ENCODE measurements at regions not wholly inside any gene's neighbourhood (a gene's known extent, or its start where the extent isn't known, plus 50 kb on each side); places are given as distances from the start of the nearest gene placed in this dataset.

DNA sequence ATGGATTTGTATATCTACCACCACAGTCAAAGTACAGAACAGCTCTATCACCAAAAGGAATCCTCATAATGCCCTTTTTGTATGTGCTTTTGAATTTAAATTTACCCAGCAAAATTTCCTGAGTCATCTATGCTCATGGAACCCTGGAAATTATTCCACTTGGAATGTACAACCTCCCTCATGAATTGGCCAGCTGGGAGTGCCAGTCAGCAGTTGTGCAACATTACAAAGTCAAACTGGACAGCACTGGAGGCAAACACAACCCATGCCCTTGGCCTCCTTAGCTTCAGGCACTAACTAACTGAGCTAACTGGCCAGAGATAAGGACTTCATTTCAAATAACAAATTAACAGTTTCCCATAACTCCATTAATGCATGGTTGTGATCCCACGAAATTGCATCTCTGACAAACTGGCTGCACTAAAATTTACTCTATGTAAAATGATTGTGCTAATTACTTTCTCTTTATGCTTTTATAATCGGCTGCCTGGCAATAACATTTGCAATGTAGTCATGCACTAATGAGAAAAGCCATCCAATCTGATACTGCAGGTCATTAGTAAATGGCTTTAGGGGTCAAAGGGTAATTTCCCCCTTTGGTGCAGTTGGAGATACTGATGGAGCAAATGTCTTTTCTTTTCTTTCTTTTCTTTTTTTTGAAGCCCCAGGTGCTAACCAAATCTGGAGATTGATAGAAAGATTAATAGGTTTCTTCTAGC lies 270.5 kb downstream of the ACTR3 start (continued):
- no peak for TF ChIP-seq ELK4 (CRISPR knock-in tag; IDR thresholded peaks at IDR 0.05; ENCODE audit: borderline replicate concordance)
- TF ChIP-seq ZFX (CRISPR knock-in tag; IDR thresholded peaks at IDR 0.05; ENCODE audit: low read depth): no peak
- no peak for TF ChIP-seq JUNB (CRISPR knock-in tag; IDR thresholded peaks at IDR 0.05; ENCODE audit: borderline replicate concordance)
- no peak for TF ChIP-seq GLI4 (CRISPR knock-in tag; IDR thresholded peaks at IDR 0.05; ENCODE audit: borderline replicate concordance)
- TF ChIP-seq IKZF1 (IDR thresholded peaks at IDR 0.05): no peak
- TF ChIP-seq JDP2 (CRISPR knock-in tag; IDR thresholded peaks at IDR 0.05; ENCODE audit: borderline replicate concordance): no peak
- TF ChIP-seq ZNF788 (CRISPR knock-in tag; IDR thresholded peaks at IDR 0.05; ENCODE audit: borderline replicate concordance): peak; percentile 32; the same call in 1 of the 2 replicates
- no peak for TF ChIP-seq ZNF619 (CRISPR knock-in tag; IDR thresholded peaks at IDR 0.05)
- TF ChIP-seq, protein P1, sequence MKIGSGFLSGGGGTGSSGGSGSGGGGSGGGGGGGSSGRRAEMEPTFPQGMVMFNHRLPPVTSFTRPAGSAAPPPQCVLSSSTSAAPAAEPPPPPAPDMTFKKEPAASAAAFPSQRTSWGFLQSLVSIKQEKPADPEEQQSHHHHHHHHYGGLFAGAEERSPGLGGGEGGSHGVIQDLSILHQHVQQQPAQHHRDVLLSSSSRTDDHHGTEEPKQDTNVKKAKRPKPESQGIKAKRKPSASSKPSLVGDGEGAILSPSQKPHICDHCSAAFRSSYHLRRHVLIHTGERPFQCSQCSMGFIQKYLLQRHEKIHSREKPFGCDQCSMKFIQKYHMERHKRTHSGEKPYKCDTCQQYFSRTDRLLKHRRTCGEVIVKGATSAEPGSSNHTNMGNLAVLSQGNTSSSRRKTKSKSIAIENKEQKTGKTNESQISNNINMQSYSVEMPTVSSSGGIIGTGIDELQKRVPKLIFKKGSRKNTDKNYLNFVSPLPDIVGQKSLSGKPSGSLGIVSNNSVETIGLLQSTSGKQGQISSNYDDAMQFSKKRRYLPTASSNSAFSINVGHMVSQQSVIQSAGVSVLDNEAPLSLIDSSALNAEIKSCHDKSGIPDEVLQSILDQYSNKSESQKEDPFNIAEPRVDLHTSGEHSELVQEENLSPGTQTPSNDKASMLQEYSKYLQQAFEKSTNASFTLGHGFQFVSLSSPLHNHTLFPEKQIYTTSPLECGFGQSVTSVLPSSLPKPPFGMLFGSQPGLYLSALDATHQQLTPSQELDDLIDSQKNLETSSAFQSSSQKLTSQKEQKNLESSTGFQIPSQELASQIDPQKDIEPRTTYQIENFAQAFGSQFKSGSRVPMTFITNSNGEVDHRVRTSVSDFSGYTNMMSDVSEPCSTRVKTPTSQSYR (CRISPR knock-in tag; IDR thresholded peaks at IDR 0.05; ENCODE audit: borderline replicate concordance): peak; percentile 21; the same call in 1 of the 2 replicates
- no peak for TF ChIP-seq ZNF720 (CRISPR knock-in tag; IDR thresholded peaks at IDR 0.05)
- TF ChIP-seq PPARG (CRISPR knock-in tag; conservative IDR thresholded peaks at IDR 0.05): no peak
- TF ChIP-seq JARID2 (CRISPR knock-in tag; IDR thresholded peaks at IDR 0.05; ENCODE audit: insufficient replicate concordance): no peak
- no peak for TF ChIP-seq ZBTB21 (CRISPR knock-in tag; IDR thresholded peaks at IDR 0.05)
- TF ChIP-seq PRPF4 (IDR thresholded peaks at IDR 0.05; ENCODE audit: low read depth, low read length, poor library complexity, severe bottlenecking): no peak
- TF ChIP-seq, protein P2, sequence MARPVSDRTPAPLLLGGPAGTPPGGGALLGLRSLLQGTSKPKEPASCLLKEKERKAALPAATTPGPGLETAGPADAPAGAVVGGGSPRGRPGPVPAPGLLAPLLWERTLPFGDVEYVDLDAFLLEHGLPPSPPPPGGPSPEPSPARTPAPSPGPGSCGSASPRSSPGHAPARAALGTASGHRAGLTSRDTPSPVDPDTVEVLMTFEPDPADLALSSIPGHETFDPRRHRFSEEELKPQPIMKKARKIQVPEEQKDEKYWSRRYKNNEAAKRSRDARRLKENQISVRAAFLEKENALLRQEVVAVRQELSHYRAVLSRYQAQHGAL (CRISPR knock-in tag; IDR thresholded peaks at IDR 0.05; ENCODE audit: not compliant biosample characterization): no peak
- TF ChIP-seq ZNF510 (CRISPR knock-in tag; IDR thresholded peaks at IDR 0.05; ENCODE audit: low read depth): no peak
- TF ChIP-seq CENPT (CRISPR knock-in tag; IDR thresholded peaks at IDR 0.05; ENCODE audit: low read depth): no peak
- TF ChIP-seq FLYWCH1 (CRISPR knock-in tag; IDR thresholded peaks at IDR 0.05): no peak
- TF ChIP-seq PHF21A (CRISPR knock-in tag; IDR thresholded peaks at IDR 0.05): peak; percentile 63
- no peak for TF ChIP-seq SMYD3 (CRISPR knock-in tag; IDR thresholded peaks at IDR 0.05)
- TF ChIP-seq TRIM22 (IDR thresholded peaks at IDR 0.05): no peak
